Hepatocyte (in vitro differentiated cells): ENCODE measurements at regions not wholly inside any gene's neighbourhood (a gene's known extent, or its start where the extent isn't known, plus 50 kb on each side); places are given as distances from the start of the nearest gene placed in this dataset.
"Not testable (repeated sequence)": the region's sequence is repeated elsewhere in the genome, so short reads cannot be mapped to it uniquely, and the experiment has no call there.

Experiments
- DNase-seq: peaks from one replicate; pipeline ENCODE4 v3.0.0-alpha.2; 2016; ENCODE audit warnings: low spot score
- H2AFZ ChIP-seq: fragments of 200-600 bp; sonication (generic); 2 replicates; pipeline ENCODE4 v1.6.0; 2016; ENCODE audit warnings: antibody characterized with exemption, mild to moderate bottlenecking
- H3K27ac ChIP-seq: fragments of 200-600 bp; sonication (generic); 2 replicates; pipeline ENCODE4 v1.5.1; 2016; ENCODE audit warnings: mild to moderate bottlenecking
- H3K27me3 ChIP-seq: fragments of 200-600 bp; sonication (generic); 2 replicates; pipeline ENCODE4 v1.6.1; 2016
- H3K36me3 ChIP-seq: fragments of 200-600 bp; sonication (generic); replicated peaks from 2 replicates; pipeline ENCODE4 v1.5.1; 2016; ENCODE audit warnings: low read depth; ENCODE audit not compliant: insufficient read depth
- H3K4me1 ChIP-seq: fragments of 200-600 bp; sonication (generic); 2 replicates; pipeline ENCODE4 v1.5.1; 2016; ENCODE audit warnings: mild to moderate bottlenecking, moderate library complexity; ENCODE audit not compliant: insufficient read depth
- H3K4me2 ChIP-seq: fragments of 200-600 bp; sonication (generic); 2 replicates; pipeline ENCODE4 v1.6.0; 2016
- H3K4me3 ChIP-seq: fragments of 200-600 bp; sonication (generic); 2 replicates; pipeline ENCODE4 v1.5.1; 2016; ENCODE audit warnings: mild to moderate bottlenecking
- H3K79me2 ChIP-seq: fragments of 200-600 bp; sonication (generic); 2 replicates; pipeline ENCODE4 v1.6.0; 2017; ENCODE audit warnings: mild to moderate bottlenecking
- H3K9me2 ChIP-seq: fragments of 200-600 bp; sonication (generic); replicated peaks from 2 replicates; pipeline ENCODE4 v1.6.0; 2017; ENCODE audit warnings: mild to moderate bottlenecking; ENCODE audit not compliant: insufficient read depth
- H3K9me3 ChIP-seq: fragments of 200-600 bp; sonication (generic); 2 replicates; pipeline ENCODE4 v1.5.1; 2016; ENCODE audit warnings: low read depth, mild to moderate bottlenecking
- H4K20me1 ChIP-seq: fragments of 200-600 bp; sonication (generic); 2 replicates; pipeline ENCODE4 v1.6.0; 2016; ENCODE audit warnings: mild to moderate bottlenecking; ENCODE audit not compliant: insufficient read depth, poor library complexity, severe bottlenecking
- EZH2 ChIP-seq: fragments of 200-600 bp; sonication (generic); IDR thresholded peaks from 2 replicates; pipeline ENCODE4 v1.6.1; 2016; ENCODE audit warnings: antibody characterized with exemption, mild to moderate bottlenecking, borderline replicate concordance
- EZH2phosphoT487 ChIP-seq: fragments of 200-600 bp; sonication (generic); IDR thresholded peaks from one replicate; pipeline ENCODE4 v1.6.1; 2018; ENCODE audit warnings: antibody characterized with exemption, mild to moderate bottlenecking, low read depth, moderate library complexity; ENCODE audit not compliant: unreplicated experiment, severe bottlenecking
- WGBS: methylation state at CpG from one replicate; pipeline ENCODE4 v1.1.6; 2016; ENCODE audit warnings: low lambda C conversion rate; ENCODE audit errors: missing lambda C conversion rate; 5-methylcytosine and 5-hydroxymethylcytosine counted together
- TF ChIP-seq, protein P1 (sequence below): fragments of 200-600 bp; sonication (generic); IDR thresholded peaks from 2 replicates; pipeline ENCODE4 v1.5.1; 2016; ENCODE audit warnings: antibody characterized with exemption, mild to moderate bottlenecking; ENCODE audit not compliant: poor library complexity

DNA sequence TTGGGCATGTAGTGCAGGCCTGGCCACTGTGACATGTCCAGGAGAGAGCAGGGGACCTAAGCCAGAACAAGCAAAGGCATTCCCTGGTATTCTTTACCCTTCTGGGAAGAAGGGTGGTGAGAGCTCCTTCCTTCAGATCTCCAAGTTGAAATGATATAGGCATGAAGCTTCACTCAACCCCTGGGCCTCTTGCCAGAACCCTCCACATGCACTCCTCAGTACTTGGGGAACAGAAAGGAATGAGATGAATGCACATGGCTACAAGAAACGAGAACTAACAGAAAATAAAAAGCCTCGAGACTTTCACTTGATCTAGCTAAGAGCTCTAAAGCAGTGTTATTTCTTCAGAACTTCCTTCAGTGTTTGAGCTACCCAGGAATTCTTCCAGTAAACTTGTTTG is 262.2 kb downstream of the ETV1 start:
- Histone ChIP-seq H3K4me1 (no peaks in the 10 kb centered on the region), H3K4me3 (no peak overlapping the region), H3K9me2 (no peaks in the 10 kb centered on the region), H3K27ac (no peak overlapping the region), H3K36me3 (no peaks in the 10 kb centered on the region), H3K4me2 (no peak overlapping the region), H3K9me3 (no peaks in the 10 kb centered on the region), H3K79me2 (no peaks in the 10 kb centered on the region), H3K27me3 (no peaks in the 10 kb centered on the region), H2AFZ (no peak overlapping the region), H4K20me1 (no peaks in the 10 kb centered on the region)
- TF ChIP-seq EZH2phosphoT487 (no peak), EZH2 (no peak)
- TF ChIP-seq, protein P1, sequence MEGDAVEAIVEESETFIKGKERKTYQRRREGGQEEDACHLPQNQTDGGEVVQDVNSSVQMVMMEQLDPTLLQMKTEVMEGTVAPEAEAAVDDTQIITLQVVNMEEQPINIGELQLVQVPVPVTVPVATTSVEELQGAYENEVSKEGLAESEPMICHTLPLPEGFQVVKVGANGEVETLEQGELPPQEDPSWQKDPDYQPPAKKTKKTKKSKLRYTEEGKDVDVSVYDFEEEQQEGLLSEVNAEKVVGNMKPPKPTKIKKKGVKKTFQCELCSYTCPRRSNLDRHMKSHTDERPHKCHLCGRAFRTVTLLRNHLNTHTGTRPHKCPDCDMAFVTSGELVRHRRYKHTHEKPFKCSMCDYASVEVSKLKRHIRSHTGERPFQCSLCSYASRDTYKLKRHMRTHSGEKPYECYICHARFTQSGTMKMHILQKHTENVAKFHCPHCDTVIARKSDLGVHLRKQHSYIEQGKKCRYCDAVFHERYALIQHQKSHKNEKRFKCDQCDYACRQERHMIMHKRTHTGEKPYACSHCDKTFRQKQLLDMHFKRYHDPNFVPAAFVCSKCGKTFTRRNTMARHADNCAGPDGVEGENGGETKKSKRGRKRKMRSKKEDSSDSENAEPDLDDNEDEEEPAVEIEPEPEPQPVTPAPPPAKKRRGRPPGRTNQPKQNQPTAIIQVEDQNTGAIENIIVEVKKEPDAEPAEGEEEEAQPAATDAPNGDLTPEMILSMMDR, result no peak
- DNase-seq, result no peak
- 94% methylated on average over 2 of the region's 2 CpGs for WGBS

GRCh38 chr7:13727751-13728150 is 261.7 kb downstream of the ETV1 start:
- H3K9me2 ChIP-seq, result no peaks in the 10 kb centered on the region
- TF ChIP-seq, protein P1, result no peak
- H3K36me3 ChIP-seq, result no peaks in the 10 kb centered on the region
- H3K79me2 ChIP-seq, result no peaks in the 10 kb centered on the region
- H3K4me2 ChIP-seq, result no peak overlapping the region
- H3K4me3 ChIP-seq, result no peak overlapping the region
- H2AFZ ChIP-seq, result no peak overlapping the region
- 92% methylated on average over 2 of the region's 2 CpGs for WGBS
- no peaks in the 10 kb centered on the region for H3K27me3 ChIP-seq
- H3K9me3 ChIP-seq, result no peaks in the 10 kb centered on the region
- no peaks in the 10 kb centered on the region for H4K20me1 ChIP-seq
- no peak overlapping the region for H3K27ac ChIP-seq
- DNase-seq, result no peak
- H3K4me1 ChIP-seq, result no peaks in the 10 kb centered on the region

DNA sequence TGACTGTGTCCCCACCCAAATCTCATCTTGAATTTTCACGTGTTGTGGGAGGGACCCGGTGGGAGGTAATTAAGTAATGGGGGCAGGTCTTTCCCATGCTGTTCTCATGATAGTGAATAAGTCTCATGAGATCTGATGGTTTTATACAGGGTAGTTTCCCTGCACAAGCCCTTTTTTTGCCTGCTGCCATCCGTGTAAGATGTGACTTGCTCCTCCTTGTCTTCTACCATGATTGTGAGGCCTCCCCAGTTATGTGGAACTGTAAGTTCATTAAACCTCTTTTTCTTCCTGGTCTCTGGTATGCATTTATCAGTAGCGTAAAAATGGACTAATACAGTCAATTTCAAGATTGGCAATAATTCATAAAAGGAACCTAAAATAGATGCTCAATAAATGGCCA is 261.0 kb downstream of the ETV1 start:
- not testable (repeated sequence) for H3K4me3 ChIP-seq, H3K36me3 ChIP-seq, H4K20me1 ChIP-seq, H2AFZ ChIP-seq, H3K79me2 ChIP-seq, H3K4me1 ChIP-seq, H3K9me2 ChIP-seq, H3K9me3 ChIP-seq, H3K27me3 ChIP-seq, DNase-seq, H3K4me2 ChIP-seq, H3K27ac ChIP-seq
- WGBS, result 95% methylated on average over 4 of the region's 4 CpGs

DNA sequence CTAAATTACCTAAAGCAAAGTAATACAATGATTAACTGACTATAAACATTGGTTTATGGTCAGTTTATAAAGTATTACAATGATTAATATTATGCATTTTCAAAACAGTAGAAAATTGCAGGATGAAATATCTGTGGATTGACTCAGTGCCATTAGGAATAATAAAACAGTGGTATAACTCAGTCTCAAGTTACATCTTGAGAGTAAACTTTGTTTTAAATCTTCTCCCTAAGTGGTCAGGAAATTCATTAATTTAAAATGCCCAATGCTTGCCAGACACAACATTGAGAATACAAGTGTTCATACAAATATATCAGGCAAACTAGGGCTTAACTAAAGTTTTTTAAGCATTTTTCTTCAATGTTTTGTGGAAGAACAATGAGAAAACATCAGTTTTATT is 257.8 kb downstream of the ETV1 start:
- Histone ChIP-seq H3K27ac (no peak overlapping the region), H3K27me3 (no peaks in the 10 kb centered on the region), H3K79me2 (no peaks in the 10 kb centered on the region), H3K9me3 (no peaks in the 10 kb centered on the region), H3K4me3 (no peak overlapping the region), H4K20me1 (no peaks in the 10 kb centered on the region), H2AFZ (no peak overlapping the region), H3K36me3 (no peaks in the 10 kb centered on the region), H3K9me2 (no peaks in the 10 kb centered on the region), H3K4me2 (no peak overlapping the region), H3K4me1 (no peaks in the 10 kb centered on the region)
- DNase-seq, result no peak
- TF ChIP-seq EZH2phosphoT487 (no peak), EZH2 (no peak)
- TF ChIP-seq, protein P1, result no peak
